ENCODE measurements at regions not wholly inside any gene's neighbourhood (a gene's known extent, or its start where the extent isn't known, plus 50 kb on each side); places are given as distances from the start of the nearest gene placed in this dataset.

DNA sequence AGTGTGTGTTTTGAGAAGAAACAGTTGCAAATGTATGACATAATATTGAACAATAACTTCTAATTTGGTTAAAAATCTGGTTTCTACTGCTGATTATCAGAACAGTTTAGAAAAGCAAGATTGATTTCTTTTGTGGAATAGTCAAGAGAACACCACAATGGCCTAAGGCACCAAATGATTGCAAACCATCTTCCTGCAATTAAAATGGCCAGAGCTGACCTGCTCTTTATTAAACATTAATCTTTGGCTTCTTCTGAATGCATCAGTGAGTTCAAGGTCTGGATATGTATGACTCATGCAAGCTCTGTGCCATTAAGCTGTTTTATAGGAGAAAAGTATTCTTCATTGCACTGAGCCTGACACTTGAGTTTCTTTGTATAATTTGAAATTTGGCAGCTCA is 107.8 kb upstream of the PDHA2 start:
- no peak for TF ChIP-seq EZH2phosphoT487 (IDR thresholded peaks at IDR 0.05; ENCODE audit: borderline replicate concordance, low read depth)
- TF ChIP-seq, protein P1, sequence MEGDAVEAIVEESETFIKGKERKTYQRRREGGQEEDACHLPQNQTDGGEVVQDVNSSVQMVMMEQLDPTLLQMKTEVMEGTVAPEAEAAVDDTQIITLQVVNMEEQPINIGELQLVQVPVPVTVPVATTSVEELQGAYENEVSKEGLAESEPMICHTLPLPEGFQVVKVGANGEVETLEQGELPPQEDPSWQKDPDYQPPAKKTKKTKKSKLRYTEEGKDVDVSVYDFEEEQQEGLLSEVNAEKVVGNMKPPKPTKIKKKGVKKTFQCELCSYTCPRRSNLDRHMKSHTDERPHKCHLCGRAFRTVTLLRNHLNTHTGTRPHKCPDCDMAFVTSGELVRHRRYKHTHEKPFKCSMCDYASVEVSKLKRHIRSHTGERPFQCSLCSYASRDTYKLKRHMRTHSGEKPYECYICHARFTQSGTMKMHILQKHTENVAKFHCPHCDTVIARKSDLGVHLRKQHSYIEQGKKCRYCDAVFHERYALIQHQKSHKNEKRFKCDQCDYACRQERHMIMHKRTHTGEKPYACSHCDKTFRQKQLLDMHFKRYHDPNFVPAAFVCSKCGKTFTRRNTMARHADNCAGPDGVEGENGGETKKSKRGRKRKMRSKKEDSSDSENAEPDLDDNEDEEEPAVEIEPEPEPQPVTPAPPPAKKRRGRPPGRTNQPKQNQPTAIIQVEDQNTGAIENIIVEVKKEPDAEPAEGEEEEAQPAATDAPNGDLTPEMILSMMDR (IDR thresholded peaks at IDR 0.05), result no peak
- peak; percentile 31; the same call in 1 of the 2 replicates for TF ChIP-seq RAD21 (IDR thresholded peaks at IDR 0.05; ENCODE audit: low read length)
- peak; percentile 87 for TF ChIP-seq GATA2 (CRISPR knock-in tag; IDR thresholded peaks at IDR 0.05)
- TF ChIP-seq, protein P2, sequence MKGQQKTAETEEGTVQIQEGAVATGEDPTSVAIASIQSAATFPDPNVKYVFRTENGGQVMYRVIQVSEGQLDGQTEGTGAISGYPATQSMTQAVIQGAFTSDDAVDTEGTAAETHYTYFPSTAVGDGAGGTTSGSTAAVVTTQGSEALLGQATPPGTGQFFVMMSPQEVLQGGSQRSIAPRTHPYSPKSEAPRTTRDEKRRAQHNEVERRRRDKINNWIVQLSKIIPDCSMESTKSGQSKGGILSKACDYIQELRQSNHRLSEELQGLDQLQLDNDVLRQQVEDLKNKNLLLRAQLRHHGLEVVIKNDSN (IDR thresholded peaks at IDR 0.05; ENCODE audit: borderline replicate concordance, low read depth), result no peak
- TF ChIP-seq, protein P3, sequence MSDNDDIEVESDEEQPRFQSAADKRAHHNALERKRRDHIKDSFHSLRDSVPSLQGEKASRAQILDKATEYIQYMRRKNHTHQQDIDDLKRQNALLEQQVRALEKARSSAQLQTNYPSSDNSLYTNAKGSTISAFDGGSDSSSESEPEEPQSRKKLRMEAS (IDR thresholded peaks at IDR 0.05; ENCODE audit: low read depth), result no peak
- TF ChIP-seq, protein P4, sequence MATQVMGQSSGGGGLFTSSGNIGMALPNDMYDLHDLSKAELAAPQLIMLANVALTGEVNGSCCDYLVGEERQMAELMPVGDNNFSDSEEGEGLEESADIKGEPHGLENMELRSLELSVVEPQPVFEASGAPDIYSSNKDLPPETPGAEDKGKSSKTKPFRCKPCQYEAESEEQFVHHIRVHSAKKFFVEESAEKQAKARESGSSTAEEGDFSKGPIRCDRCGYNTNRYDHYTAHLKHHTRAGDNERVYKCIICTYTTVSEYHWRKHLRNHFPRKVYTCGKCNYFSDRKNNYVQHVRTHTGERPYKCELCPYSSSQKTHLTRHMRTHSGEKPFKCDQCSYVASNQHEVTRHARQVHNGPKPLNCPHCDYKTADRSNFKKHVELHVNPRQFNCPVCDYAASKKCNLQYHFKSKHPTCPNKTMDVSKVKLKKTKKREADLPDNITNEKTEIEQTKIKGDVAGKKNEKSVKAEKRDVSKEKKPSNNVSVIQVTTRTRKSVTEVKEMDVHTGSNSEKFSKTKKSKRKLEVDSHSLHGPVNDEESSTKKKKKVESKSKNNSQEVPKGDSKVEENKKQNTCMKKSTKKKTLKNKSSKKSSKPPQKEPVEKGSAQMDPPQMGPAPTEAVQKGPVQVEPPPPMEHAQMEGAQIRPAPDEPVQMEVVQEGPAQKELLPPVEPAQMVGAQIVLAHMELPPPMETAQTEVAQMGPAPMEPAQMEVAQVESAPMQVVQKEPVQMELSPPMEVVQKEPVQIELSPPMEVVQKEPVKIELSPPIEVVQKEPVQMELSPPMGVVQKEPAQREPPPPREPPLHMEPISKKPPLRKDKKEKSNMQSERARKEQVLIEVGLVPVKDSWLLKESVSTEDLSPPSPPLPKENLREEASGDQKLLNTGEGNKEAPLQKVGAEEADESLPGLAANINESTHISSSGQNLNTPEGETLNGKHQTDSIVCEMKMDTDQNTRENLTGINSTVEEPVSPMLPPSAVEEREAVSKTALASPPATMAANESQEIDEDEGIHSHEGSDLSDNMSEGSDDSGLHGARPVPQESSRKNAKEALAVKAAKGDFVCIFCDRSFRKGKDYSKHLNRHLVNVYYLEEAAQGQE (IDR thresholded peaks at IDR 0.05; ENCODE audit: low read depth, low read length), result no peak
- TF ChIP-seq, protein P5, sequence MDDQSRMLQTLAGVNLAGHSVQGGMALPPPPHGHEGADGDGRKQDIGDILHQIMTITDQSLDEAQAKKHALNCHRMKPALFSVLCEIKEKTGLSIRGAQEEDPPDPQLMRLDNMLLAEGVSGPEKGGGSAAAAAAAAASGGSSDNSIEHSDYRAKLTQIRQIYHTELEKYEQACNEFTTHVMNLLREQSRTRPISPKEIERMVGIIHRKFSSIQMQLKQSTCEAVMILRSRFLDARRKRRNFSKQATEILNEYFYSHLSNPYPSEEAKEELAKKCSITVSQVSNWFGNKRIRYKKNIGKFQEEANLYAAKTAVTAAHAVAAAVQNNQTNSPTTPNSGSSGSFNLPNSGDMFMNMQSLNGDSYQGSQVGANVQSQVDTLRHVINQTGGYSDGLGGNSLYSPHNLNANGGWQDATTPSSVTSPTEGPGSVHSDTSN (IDR thresholded peaks at IDR 0.05), result peak; percentile 72

Data from SK-N-SH (cell line).